Renal cortex interstitium (tissue), 11 donors: ENCODE measurements at regions not wholly inside any gene's neighbourhood (a gene's known extent, or its start where the extent isn't known, plus 50 kb on each side); places are given as distances from the start of the nearest gene placed in this dataset.
A peak's percentile ranks its signal among the peaks of the same experiment; 100 is the strongest.

Source experiments
- DNase-seq, 11 donors: peaks; one replicate each; pipeline ENCODE4 v3.0.0-alpha.2; 2013; ENCODE audit warnings: low read depth in 9 of 11, low spot score in 4 of 11; ENCODE audit errors: extremely low read depth in 1 of 11

DNA sequence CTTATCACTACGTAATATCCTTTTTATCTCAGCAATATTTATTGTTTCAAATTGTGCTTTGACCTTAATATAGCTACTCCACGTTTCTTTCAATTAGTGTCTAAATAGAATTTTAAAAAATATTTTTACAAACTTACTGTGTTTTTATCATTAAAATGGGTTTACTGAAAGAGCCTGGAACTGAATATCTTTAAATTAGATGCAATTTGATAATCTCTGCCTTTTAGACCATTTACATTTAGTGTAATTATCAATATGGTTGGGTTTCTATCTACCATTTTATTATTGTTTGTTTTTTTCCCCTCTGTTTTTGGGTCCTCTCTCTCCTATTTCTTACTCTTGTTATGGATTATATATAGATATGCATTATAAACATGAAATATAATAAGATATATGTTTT is 327.8 kb downstream of the IRX2 start:
- DNase-seq: no peak

GRCh38 chr5:2417301-2417700 is 334.2 kb downstream of the IRX2 start:
- no peak for DNase-seq

DNA sequence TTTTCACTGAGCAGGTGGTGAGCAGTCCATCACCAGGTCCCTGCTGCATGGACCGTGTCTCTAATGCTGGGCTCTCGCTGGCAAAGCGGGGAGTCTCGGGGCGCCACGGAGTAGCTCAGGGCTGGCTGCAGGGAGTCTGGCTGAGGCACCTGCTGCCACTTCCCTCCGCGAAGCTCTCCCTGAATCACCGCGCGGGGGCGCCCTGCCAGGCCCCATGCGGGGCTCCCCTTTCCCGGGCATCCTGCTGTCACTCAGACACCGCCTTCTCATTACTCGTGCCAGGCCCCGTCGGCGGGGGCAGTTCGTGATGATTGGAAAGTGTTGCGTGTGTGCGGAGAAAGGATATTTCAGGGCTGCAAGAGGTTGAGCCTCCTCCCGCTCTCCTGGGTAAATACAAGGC is 335.8 kb downstream of the IRX2 start:
- DNase-seq: no peak

DNA sequence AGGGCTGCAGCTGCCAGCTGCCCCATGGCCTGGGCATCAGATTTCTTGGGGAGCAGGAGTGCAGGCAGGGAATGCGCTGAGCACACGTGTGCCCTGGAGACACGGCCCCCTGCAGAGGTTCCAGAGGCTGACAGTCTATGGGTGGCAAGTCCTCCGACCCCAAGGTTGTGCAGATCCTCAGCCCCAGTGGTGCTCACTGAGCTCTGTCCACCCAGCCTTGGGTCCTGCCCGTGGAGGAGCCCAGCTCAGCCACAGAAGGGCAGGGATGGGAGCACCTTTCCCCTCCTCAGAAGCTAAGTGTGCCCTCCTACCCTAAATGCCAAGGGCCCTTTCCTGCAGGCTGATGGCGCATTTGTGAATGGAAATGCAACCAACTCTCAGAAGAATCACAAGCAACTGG is 341.0 kb downstream of the IRX2 start:
- no peak for DNase-seq

- no peak for DNase-seq
These were observed 348.2 kb downstream of the IRX2 start for GRCh38 chr5:2403296-2403695.

DNA sequence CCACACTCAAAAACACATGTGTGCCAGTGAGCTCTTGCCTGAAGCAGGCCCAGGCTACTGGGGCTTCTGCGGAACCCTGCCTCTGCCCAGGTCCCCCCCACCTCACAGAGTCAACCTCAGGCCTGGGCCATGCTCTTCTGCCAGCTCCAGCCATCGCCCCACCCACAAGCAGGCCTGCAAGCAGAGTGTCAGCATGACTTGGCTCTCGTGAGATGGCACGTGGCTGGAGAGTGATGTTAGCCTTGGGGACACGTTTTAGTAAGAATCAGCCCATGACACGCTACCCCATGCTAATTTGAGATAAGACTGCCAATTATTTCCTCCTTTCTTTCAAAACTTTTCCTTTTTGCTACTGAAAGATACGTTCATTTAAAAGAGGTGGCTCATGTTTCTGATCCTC is 351.7 kb downstream of the IRX2 start:
- DNase-seq: no peak

GRCh38 chr5:2399096-2399495 is 352.4 kb downstream of the IRX2 start:
- no peak for DNase-seq

DNA sequence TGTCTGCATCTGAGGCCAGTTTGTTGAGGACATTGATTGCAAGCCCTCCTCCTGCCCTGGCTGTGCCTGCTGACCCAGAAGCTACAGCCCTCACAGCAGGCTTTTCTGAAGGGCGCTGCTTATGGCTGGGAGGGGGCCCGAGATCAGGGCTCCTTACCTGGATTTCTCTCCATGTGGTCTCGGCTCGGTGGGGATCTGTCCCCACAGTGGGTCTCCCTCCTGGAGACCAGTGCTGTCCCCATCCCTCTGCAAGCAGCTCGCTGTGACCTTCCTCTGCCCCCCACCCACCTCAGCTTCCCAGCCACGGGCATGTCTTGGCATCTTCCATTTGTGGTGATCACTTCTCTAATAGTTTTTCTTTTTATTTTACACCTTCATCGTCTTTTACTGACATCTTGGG is 357.9 kb downstream of the IRX2 start:
- DNase-seq: no peak

DNA sequence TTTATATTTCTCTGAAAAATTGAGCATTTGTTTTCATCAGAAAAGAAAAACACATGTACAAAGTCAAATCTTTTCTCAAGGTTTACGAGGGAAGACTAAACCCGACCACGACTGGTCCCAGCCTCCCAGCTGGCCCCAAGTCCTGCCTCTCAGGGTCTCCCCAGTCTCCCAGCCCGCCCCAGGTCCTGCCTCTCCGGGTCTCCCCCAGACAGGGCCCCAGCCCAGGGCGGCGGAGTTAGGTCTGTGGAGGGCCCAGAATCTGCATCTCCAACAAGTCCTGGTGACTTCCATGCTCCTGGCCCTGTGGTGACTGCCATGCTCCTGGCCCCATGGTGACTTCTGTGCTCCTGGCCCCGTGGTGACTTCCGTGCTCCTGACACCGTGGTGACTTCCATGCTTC is 359.9 kb downstream of the IRX2 start:
- DNase-seq: no peak

DNA sequence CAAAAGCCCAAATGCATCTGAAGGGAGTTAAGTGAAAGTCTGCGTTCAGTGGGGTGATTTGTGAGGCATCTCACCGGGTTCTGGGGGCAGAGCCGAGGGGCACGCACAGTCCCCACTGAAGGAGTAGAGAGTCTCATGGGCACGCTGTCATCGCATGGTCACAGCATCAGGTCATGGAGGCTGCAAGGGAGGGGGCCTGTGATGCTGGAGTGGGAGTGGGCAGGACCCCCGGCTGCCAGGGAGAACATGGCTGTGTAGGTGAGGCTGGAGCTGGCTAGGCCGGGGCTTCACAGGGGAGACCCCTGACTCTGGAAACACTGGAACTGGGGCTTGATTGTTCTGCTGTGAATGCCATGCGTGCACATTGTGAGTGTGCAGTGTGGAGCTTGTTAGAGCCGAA is 360.5 kb downstream of the IRX2 start:
- DNase-seq: no peak

DNA sequence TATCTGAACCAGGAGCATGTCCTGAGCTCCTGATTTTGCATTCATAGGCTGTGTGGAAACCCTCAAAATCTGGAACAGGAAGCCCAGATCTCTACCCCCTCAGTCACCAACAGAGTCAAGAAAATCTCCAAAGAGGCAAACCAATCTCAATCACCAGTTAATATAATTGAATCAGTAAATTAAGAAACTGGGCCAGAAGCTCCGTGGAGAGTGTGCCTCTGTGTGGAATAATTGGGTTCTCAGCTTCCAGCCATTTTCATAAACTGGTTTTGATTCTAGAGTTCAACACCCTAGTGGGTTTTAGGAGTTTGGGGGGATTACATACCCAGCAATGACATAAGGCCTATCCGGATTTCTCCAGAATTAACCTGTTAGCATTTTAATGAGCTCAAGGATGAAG is 362.9 kb downstream of the IRX2 start:
- no peak for DNase-seq

- peak in 6 of 11 donors; percentile 12 to 46 (median 20) for DNase-seq
These were observed 363.7 kb downstream of the IRX2 start for GRCh38 chr5:2387634-2388325.

GRCh38 chr5:2387250-2387633 is 364.2 kb downstream of the IRX2 start:
- no peak for DNase-seq

DNA sequence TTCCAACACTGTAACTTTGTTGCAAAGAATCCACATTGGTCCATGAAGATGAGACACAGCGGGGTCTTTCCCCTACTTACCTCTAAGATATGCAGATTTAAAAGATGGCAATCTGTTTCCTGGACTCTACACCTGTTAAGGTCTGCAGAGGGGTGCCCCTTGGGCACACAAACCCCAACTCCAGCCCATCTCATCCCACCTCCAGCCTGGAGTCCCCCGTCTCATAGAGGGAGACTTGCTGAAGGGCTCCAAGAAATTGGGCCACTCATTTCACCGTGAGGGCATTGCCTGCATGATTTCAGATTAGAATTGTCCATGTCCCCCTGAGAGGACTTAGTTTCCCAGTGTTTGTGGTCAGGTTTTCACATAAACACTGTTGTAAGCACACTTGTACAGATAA is 365.7 kb downstream of the IRX2 start:
- no peak for DNase-seq

DNA sequence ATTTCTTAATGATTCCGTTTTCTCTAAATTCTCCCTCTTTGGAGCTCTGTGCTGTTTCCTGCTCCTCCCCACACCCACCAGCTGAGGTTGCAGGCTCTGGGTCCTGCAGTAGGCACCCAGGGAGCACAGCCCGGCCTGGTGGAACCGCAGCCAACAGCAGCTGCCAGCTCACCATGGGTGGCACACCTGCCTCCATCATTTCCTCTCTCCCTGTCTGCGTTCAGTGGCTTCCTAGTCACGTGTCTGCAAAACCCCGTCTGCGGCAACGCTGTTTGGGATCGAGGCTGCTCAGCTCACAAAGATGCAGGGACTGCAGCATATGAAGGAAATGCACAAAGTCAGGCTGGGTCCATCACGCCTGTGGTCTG is 367.8 kb downstream of the IRX2 start:
- no peak for DNase-seq

DNA sequence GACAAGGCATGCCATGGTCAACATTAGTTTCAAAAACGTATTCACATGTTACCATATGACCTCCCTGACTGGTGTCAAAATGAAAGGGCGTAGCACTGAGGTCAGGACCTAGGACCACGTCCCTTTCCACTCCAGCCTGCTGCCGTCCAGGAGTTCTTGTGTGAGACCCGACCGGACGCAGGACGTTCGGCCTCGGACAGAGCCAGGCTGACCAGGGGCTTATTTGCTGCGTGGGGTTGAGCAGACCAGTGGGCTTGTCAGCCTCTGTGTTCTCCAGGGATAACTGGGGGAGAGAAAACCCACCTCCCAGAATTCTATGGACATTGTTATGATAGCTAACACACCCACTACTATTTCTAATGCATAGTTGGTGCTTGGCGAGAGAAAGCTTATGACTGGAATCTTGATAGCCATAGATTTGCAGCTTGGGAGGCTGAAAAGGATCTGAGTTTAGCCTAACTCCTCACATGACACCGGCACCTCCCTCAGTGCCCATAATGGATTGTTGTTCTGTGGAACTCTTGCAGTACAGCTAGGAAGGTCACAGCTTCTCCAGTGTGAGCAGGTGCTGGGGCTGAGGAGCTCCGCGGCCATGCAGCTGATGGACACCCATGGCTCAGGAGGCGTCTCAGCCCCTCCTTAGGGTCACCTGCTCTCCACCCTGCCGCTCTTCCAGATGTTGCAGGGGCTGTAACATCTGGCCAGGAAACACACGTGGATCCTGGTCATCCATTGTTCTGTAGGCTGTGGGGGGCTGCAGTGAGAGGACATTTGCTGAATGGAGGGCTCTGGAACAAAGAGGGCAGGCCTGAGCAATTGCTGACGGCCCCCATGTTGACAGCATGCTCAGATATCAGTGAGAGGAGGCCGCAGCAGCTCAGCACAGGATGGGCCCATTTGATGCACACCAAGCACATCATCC is 368.4 kb downstream of the IRX2 start:
- no peak for DNase-seq

GRCh38 chr5:2381861-2382260 is 369.6 kb downstream of the IRX2 start:
- peak in 6 of 11 donors; percentile 5 to 61 (median 34) for DNase-seq

DNA sequence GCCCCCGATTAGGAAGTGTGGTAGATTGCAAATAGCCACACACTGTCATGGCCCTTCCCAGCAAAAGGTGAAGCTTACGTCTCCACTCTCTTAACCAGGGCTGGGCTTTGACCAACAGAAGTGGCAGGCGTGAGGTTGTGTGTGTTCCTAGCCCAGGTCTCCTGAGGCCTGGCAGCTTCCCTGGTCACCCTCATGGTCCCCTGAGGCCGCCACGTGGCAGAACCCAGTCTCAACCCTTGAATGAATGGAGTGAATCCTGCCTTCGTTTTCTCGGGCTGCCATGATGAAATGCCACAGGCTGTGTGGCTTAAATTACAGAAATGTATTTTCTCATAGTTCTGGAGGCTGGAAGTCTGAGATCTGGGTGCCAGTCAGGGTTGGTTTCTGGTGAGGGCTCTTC is 370.4 kb downstream of the IRX2 start:
- DNase-seq: no peak

DNA sequence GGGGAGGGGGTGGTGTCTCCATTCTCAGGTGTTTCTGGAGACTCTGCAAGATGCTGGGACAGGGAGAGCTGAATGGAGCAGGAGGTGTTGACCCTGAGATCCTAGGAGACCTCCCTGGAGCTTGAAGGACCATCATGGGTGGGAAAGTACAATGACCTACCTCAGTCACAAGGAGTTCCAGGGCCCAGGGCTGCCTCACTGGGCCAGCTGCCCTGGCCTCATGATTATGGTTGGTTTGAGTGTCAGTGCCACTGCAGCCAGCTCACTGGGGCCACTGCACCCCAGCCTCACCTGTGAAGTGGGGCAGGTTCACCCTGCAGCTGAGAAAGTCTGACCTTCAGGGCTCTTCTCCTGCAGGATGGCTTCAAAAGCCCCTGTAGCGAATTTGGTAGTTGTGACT is 372.5 kb downstream of the IRX2 start:
- DNase-seq: no peak

- no peak for DNase-seq
These were observed 373.4 kb downstream of the IRX2 start for GRCh38 chr5:2378108-2378507.

DNA sequence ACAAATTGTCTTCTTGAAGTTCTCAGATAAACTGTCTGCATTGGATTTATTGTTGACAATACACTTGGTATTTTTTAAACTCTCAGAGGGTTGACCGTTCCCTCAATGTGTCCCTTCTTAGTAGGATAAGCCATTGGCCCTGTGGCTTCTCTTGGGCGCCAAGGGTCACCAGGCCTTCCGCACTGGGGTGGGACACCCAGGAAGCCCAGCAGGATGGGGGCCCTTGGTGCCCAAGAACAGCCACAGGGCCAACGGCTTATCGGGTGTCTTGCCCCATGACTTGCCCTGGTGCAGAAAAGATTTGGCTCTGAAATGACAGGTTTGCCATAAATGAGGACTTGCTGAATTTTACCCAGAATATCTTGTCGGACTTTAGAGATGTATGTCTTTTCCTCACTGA is 375.0 kb downstream of the IRX2 start:
- no peak for DNase-seq
